ENCODE measurements at regions not wholly inside any gene's neighbourhood (a gene's known extent, or its start where the extent isn't known, plus 50 kb on each side); places are given as distances from the start of the nearest gene placed in this dataset.

GRCh38 chr2:84204995-84205394, 254.1 kb downstream of the SUCLG1 start:
- TF ChIP-seq CTCF (IDR thresholded peaks at IDR 0.05; ENCODE audit: borderline replicate concordance, extremely low read depth, low read length, poor library complexity, severe bottlenecking) (no peak), EZH2 (IDR thresholded peaks at IDR 0.05; ENCODE audit: borderline replicate concordance, low read depth, low read length, severe bottlenecking) (no peak)
